ENCODE measurements at regions not wholly inside any gene's neighbourhood (a gene's known extent, or its start where the extent isn't known, plus 50 kb on each side); places are given as distances from the start of the nearest gene placed in this dataset.
"Not testable (repeated sequence)": the region's sequence is repeated elsewhere in the genome, so short reads cannot be mapped to it uniquely, and the experiment has no call there.

- H3K27me3 Mint-ChIP-seq: no peaks in the 10 kb centered on the region
- TF ChIP-seq EZH2 (IDR thresholded peaks at IDR 0.05; ENCODE audit: borderline replicate concordance, insufficient read depth, low read depth, low read length, poor library complexity, severe bottlenecking): no peak
- TF ChIP-seq, protein P1, sequence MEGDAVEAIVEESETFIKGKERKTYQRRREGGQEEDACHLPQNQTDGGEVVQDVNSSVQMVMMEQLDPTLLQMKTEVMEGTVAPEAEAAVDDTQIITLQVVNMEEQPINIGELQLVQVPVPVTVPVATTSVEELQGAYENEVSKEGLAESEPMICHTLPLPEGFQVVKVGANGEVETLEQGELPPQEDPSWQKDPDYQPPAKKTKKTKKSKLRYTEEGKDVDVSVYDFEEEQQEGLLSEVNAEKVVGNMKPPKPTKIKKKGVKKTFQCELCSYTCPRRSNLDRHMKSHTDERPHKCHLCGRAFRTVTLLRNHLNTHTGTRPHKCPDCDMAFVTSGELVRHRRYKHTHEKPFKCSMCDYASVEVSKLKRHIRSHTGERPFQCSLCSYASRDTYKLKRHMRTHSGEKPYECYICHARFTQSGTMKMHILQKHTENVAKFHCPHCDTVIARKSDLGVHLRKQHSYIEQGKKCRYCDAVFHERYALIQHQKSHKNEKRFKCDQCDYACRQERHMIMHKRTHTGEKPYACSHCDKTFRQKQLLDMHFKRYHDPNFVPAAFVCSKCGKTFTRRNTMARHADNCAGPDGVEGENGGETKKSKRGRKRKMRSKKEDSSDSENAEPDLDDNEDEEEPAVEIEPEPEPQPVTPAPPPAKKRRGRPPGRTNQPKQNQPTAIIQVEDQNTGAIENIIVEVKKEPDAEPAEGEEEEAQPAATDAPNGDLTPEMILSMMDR (IDR thresholded peaks at IDR 0.05): no peak
- POLR2A ChIA-PET: no interaction called here
These were observed 175.8 kb upstream of the MTMR8 start for GRCh38 chrX:64571011-64571410.

DNA sequence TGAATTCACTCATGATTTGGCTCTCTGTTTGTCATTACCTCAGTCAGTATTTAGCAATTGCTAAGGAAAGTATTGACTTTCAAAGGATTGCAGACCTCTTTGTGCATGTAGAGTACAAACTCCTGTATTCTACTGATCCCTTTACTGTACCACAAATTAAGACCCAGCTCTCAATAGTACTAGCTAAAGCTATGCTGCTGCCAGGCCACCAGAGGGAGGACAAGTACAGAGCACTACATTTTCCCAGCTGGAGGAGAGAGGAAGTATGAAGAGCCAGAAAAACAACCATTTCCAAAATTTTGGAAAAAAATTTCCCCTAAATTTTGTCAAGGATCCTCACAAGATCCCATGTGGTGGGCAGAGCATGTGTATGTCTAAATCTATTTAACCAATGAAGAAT is 175.0 kb upstream of the MTMR8 start:
- intact Hi-C loops (cut with micrococcal nuclease): no loop called here
- Mint-ChIP-seq H3K27ac (no peak overlapping the region), H3K4me1 (peaks cover 3% of the 10 kb centered on the region)

More at GRCh38 chrX:64571011-64571410, 175.8 kb upstream of the MTMR8 start:
- Mint-ChIP-seq H3K4me1 (peaks cover 3% of the 10 kb centered on the region), H3K9me3 (ENCODE audit: insufficient read depth) (peaks cover 2% of the 10 kb centered on the region), H3K4me3 (no peak overlapping the region), H3K27ac (no peak overlapping the region)
- no peak overlapping the region for H3K27ac ChIP-seq (ENCODE audit: low read length in 2 of 2)
- no peaks in the 10 kb centered on the region for H3K27me3 ChIP-seq (replicated peaks in 1 of 4; ENCODE audit: control extremely low read depth in 1 of 4, control insufficient read depth in 3 of 4, insufficient read depth in 4 of 4, low read length in 3 of 4)
- ATAC-seq (ENCODE audit: low read depth): no peak
- no peaks in the 10 kb centered on the region for H3K79me2 ChIP-seq (ENCODE audit: control insufficient read depth, insufficient read depth, low read length)
- H3K9me3 ChIP-seq (ENCODE audit: control extremely low read depth in 1 of 3, control insufficient read depth in 2 of 3, insufficient read depth in 1 of 3, low read length in 2 of 3): no peaks in the 10 kb centered on the region
- no peaks in the 10 kb centered on the region for H3K36me3 ChIP-seq (replicated peaks in 1 of 2; ENCODE audit: control extremely low read depth in 1 of 2, control insufficient read depth in 1 of 2, extremely low read depth in 1 of 2, insufficient read depth in 2 of 2, low read length in 1 of 2)
- intact Hi-C loops (cut with micrococcal nuclease): no loop called here
- no peaks in the 10 kb centered on the region for H3K4me1 ChIP-seq (ENCODE audit: control insufficient read depth in 2 of 2, insufficient read depth in 2 of 2, low read length in 2 of 2)
- peak overlapping the region; percentile 22 for H2AFZ ChIP-seq (ENCODE audit: insufficient read depth, low read depth, low read length, poor library complexity, severe bottlenecking)
- no peak overlapping the region for H3K9ac ChIP-seq (ENCODE audit: low read length)
- WGBS (ENCODE audit: insufficient coverage): no CpG with 5 or more reads among the region's 4 CpGs
- no peak for DNase-seq
- CTCF ChIA-PET: no interaction called here
- no peak overlapping the region for H3K4me2 ChIP-seq (replicated peaks; ENCODE audit: low read depth, low read length, poor library complexity, severe bottlenecking)
- H4K20me1 ChIP-seq (ENCODE audit: control insufficient read depth, insufficient read depth, low read length, poor library complexity, severe bottlenecking): no peaks in the 10 kb centered on the region
- H3K4me3 ChIP-seq (ENCODE audit: control extremely low read depth in 1 of 5, extremely low read depth in 1 of 5, insufficient read depth in 1 of 5, low read depth in 2 of 5, low read length in 4 of 5): no peak overlapping the region

GRCh38 chrX:64565348-64565747 is 170.1 kb upstream of the MTMR8 start:
- ATAC-seq (ENCODE audit: low read depth); H3K4me3 ChIP-seq (ENCODE audit: control extremely low read depth in 1 of 5, extremely low read depth in 1 of 5, insufficient read depth in 1 of 5, low read depth in 2 of 5, low read length in 4 of 5); H3K27me3 Mint-ChIP-seq; POLR2A ChIA-PET; H3K27ac Mint-ChIP-seq; H3K4me1 Mint-ChIP-seq; H3K4me2 ChIP-seq (replicated peaks; ENCODE audit: low read depth, low read length, poor library complexity, severe bottlenecking); H3K9me3 Mint-ChIP-seq (ENCODE audit: insufficient read depth); H3K4me3 Mint-ChIP-seq; H3K9ac ChIP-seq (ENCODE audit: low read length); CTCF ChIA-PET; DNase-seq; H3K27ac ChIP-seq (ENCODE audit: low read length in 2 of 2); H3K36me3 ChIP-seq (replicated peaks in 1 of 2; ENCODE audit: control extremely low read depth in 1 of 2, control insufficient read depth in 1 of 2, extremely low read depth in 1 of 2, insufficient read depth in 2 of 2, low read length in 1 of 2); intact Hi-C loops (cut with micrococcal nuclease); H4K20me1 ChIP-seq (ENCODE audit: control insufficient read depth, insufficient read depth, low read length, poor library complexity, severe bottlenecking); H3K27me3 ChIP-seq (replicated peaks in 1 of 4; ENCODE audit: control extremely low read depth in 1 of 4, control insufficient read depth in 3 of 4, insufficient read depth in 4 of 4, low read length in 3 of 4); H3K79me2 ChIP-seq (ENCODE audit: control insufficient read depth, insufficient read depth, low read length); H3K4me1 ChIP-seq (ENCODE audit: control insufficient read depth in 2 of 2, insufficient read depth in 2 of 2, low read length in 2 of 2); H2AFZ ChIP-seq (ENCODE audit: insufficient read depth, low read depth, low read length, poor library complexity, severe bottlenecking); H3K9me3 ChIP-seq (ENCODE audit: control extremely low read depth in 1 of 3, control insufficient read depth in 2 of 3, insufficient read depth in 1 of 3, low read length in 2 of 3): not testable (repeated sequence)
- no CpG with 5 or more reads among the region's 1 CpG for WGBS (ENCODE audit: insufficient coverage)

More for the DNA sequence above, 175.0 kb upstream of the MTMR8 start:
- H3K27ac ChIP-seq (ENCODE audit: low read length in 2 of 2): no peak overlapping the region
- H3K79me2 ChIP-seq (ENCODE audit: control insufficient read depth, insufficient read depth, low read length): no peaks in the 10 kb centered on the region
- no peaks in the 10 kb centered on the region for H3K9me3 ChIP-seq (ENCODE audit: control extremely low read depth in 1 of 3, control insufficient read depth in 2 of 3, insufficient read depth in 1 of 3, low read length in 2 of 3)
- H3K27me3 ChIP-seq (replicated peaks in 1 of 4; ENCODE audit: control extremely low read depth in 1 of 4, control insufficient read depth in 3 of 4, insufficient read depth in 4 of 4, low read length in 3 of 4): no peaks in the 10 kb centered on the region
- H3K9ac ChIP-seq (ENCODE audit: low read length): no peak overlapping the region
- Mint-ChIP-seq H3K9me3 (ENCODE audit: insufficient read depth) (peaks cover 2% of the 10 kb centered on the region), H3K27me3 (no peaks in the 10 kb centered on the region), H3K4me3 (no peak overlapping the region)
- H2AFZ ChIP-seq (ENCODE audit: insufficient read depth, low read depth, low read length, poor library complexity, severe bottlenecking): no peak overlapping the region
- H3K4me1 ChIP-seq (ENCODE audit: control insufficient read depth in 2 of 2, insufficient read depth in 2 of 2, low read length in 2 of 2): no peaks in the 10 kb centered on the region
- no peaks in the 10 kb centered on the region for H4K20me1 ChIP-seq (ENCODE audit: control insufficient read depth, insufficient read depth, low read length, poor library complexity, severe bottlenecking)
- CTCF ChIA-PET: interaction anchor here (0.6 kb wide), 1 partner anchor 959 kb away, joined by 3 read pairs; no protein-coding TSS in a partner anchor
- POLR2A ChIA-PET: no interaction called here
- H3K36me3 ChIP-seq (replicated peaks in 1 of 2; ENCODE audit: control extremely low read depth in 1 of 2, control insufficient read depth in 1 of 2, extremely low read depth in 1 of 2, insufficient read depth in 2 of 2, low read length in 1 of 2): no peaks in the 10 kb centered on the region
- no peak overlapping the region for H3K4me2 ChIP-seq (replicated peaks; ENCODE audit: low read depth, low read length, poor library complexity, severe bottlenecking)
- TF ChIP-seq, protein P1 (IDR thresholded peaks at IDR 0.05): no peak
- no peak for TF ChIP-seq EZH2 (IDR thresholded peaks at IDR 0.05; ENCODE audit: borderline replicate concordance, insufficient read depth, low read depth, low read length, poor library complexity, severe bottlenecking)
- DNase-seq: no peak
- H3K4me3 ChIP-seq (ENCODE audit: control extremely low read depth in 1 of 5, extremely low read depth in 1 of 5, insufficient read depth in 1 of 5, low read depth in 2 of 5, low read length in 4 of 5): no peak overlapping the region
- no peak for ATAC-seq (ENCODE audit: low read depth)
